ENCODE measurements at regions not wholly inside any gene's neighbourhood (a gene's known extent, or its start where the extent isn't known, plus 50 kb on each side); places are given as distances from the start of the nearest gene placed in this dataset.
"Not testable (repeated sequence)": the region's sequence is repeated elsewhere in the genome, so short reads cannot be mapped to it uniquely, and the experiment has no call there.

DNA sequence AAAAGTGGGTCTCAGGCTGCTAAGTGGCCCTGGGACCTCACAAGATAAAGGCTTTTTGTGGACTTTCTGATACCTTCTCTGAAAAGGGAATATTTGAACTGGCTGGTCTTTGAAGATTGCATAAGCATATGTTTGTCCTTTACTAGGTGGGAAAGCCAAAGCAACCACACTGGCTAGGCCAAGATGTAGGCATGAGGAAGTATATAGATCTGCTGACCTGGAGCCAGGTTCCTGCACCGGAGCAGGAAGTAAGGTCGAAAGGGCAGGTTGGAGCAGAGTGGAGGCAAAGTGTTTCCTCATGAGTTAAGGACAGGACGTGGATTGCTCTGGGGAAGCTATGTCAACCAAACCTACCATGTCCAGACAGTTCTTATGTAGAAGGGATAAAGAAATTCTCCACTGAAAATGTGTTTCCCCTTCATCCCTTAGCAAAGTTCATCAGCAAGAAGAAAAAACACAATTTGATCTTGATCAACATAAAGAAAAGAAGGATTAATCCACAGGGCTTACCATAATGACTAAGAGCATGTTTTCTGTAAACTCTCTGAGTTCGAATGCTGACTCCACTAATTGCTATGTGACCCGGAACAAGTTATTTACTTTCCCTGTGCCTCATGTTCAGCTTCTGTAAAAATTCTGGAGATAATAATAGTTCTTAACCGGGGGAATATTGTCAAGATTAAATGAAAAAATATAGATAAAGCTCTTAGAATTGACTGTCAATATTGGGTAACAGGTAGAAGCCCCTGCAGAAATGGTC lies 156.1 kb upstream of the SRD5A2 start:
- no peak for DNase-seq

DNA sequence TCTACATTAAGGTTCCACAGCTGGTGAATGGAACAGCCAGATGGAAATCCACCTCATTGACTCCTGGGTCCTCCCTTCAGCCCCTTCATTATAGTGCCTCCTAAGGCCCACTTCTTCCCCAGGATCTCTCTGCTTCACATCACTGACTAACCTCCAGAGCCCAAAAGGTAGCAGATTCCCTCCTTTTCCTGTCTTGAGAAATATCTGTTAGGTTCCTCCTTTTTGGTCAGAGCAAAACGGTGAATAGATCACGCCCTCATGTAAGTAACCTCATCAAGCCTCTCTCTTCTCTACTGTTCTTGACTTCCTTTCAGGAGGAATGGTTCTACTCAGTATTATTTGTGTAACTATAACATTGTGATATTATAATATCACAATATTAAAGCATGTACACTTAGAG lies 155.0 kb upstream of the SRD5A2 start:
- no peak for DNase-seq

DNA sequence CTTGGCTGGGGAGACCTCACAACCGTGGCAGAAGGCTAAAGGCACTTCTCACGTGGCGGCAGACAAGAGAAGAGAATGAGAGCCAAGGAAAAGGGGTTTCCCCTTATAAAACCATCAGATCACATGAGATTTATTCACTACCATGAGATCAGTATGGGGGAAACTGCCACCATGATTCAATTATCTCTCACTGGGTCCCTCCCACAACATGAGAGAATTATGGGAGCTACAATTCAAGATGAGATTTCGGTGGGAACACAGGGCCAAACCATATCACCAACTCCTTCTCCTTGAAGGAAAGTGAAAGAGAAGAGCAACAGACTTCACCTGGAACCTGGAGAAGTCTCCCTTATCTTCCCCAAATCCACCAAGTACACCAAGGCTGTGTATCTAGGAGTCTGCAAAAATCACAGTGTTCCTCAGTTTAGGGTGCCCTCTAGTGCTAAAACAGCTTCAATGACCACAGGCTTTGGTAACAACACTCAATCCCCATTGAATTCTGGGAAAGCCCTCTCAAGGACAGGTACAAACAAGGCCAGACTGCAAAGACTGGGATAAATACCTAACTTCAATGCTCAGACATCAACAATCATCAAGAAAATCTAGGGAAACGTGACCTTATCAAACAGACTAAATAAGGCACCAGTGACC lies 148.8 kb upstream of the SRD5A2 start:
- peak; percentile 26 for DNase-seq

DNA sequence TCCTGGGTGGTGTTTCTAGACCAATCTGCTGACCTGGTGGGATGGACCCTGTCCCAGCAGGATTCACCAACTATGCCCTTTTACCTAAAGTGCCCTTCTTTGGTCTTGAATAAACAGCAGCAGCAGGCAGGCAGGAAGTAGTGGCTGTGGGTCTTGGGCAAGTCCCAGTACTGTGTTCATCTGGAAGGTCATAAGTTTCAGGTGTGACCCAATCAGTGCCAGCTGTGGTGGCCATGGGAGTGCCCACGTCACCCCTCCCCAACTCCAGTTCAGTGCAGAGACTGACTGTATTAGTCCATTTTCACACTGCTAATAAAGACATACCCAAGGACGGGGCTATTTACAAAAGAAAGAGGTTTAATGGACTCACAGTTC lies 148.3 kb upstream of the SRD5A2 start:
- DNase-seq = no peak

DNA sequence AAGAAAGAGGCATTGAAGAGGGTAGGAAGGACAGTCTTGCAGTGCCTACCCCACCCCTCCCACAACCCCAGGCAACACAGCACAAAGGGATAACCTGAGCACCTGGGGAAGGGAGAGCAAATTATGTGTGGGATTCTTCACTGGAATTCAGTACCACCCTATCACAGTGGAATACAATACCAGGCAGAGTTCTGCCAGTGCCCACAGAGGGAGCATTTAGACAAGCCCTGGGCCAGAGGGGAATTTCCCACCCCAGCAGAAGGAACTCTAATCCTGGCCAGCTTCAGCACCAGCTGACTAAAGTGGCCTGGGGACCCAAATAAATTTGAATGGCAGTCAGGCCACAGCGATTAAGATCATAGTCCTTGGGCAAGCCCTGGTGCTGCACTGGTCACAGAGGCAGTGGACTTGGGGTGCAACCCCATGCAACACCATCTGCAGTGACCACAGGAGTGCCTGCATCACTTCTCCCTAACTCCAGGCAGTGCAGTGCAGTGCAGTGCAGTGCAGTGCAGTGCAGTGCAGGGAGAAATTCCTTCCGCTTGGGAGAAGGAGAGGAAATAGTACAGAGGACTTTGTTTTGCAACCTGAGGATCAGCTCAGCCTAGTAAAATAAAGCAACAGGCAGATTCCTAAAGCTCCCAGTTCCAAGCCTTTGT lies 147.8 kb upstream of the SRD5A2 start:
- DNase-seq = no peak

DNA sequence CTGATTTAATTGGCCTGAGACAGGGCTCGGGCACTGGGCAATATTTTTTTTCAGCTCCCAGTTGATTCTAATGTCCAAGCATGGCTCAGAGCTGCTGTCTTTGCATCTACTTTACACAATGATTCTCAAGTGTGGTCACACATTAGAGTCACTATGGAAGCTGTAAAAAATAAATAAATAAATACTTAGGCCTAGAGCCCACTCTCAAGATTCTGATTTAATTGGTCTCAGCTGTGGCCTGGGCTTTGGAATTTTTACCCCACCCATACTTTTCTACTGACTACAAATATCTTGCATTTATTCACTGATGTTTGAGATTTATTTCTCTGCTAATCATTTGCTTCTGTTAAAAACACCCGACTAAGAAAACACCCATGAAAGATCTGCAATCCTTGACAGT lies 145.7 kb upstream of the SRD5A2 start:
- DNase-seq = no peak

DNA sequence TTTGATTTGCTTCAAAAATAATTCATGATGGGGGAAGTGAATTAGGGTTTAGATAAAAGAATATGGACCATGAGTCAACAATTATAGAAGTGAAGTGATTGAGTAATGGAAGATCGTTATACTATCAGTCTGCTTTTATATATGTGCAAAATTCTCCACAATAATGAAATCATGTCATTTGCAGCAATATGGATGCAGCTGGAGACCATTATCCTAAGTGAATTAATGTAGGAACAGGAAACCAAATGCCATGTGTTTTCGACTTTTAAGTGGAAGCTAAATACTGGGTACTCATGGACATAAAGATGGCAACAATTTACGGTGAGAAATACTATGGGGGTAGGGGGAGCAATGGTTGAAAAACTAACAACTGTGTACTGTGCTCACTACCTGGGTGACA lies 144.7 kb upstream of the SRD5A2 start:
- DNase-seq = no peak

DNA sequence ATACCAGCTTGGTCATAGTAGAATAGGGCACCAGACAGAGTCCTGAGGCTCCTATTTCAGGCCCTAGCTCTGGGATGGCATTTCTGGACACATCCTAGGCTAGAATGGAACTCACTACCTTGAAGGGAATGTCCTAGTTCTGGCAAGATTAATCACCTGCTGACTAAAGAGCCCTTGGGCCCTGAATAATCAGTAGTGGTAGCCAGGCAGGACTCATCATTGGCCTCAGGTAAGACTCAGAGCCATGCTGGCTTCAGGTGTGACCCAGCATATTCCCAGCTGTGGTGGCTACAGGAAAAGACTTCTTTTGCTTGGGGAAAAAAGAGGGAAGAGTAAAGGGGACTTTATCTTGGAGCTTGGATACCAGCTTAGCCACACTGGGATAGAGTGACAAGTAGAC lies 131.0 kb upstream of the SRD5A2 start:
- DNase-seq = no peak

DNA sequence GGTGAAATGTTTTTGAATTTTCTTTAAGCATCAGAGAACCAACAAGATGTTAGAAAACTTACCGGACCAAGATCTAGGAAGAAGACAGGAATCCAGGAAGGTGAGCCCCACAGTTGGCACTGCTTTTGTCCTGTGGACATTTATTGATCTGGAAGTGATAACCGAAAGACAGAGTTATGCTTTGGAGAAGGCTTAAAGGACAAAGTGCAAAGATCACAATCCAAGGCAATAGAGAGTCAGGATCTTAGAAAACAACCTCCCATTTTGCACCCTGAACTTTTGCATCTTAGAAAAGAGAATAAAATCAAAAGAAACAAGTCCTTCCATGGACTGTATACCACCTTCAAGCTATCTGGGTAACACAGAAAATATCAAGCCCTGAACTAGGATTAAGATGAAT lies 129.4 kb upstream of the SRD5A2 start:
- DNase-seq = no peak

DNA sequence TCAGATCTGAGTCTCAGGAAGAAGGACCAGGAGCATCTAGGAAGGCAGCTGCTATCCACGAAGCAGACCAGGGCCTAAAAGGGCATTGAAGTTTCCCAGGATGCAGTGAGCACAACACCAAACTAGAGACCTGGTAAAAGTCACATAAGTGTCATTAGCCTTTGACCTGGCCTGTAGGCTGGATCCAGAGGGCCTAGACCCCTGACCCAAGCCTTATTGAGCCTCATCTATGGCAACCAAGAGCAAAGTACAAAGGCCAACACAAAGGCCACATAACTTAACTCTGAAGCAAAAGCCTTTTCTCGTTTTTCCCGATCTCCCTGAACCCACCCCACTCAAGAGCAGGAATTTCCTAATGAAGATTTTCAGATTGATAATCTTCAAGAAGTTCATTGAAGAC lies 127.3 kb upstream of the SRD5A2 start:
- no peak for DNase-seq

DNA sequence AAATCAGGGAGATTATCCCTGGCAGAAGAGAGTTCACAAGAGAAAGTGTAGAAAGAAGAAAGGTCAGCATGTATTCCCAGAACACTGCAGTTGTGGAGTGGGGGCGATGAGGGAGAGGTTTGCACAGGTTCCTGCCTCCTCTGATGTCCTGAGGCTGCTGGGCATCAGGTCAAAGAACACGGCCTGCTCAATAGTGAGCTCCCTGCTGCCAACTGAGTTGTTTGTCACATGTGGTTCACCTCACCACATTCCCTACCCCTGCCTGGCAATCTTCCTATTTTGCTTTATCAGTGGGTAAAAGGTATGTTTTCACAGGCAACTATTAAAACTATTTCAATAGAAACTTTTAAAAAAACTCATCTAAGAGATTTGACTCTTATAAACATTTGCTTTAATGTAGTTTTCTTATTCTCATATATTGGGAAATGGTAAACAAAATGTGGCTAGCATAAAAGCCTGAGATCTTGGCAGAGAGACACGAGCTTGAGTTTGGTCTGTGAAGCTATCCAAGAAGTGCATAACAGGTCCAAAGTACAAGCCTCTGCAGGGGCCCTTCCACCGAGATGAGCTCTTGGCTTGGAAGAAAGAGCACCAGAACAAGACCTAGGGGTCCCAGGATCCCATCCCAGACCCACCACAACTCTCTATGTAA lies 123.9 kb upstream of the SRD5A2 start:
- DNase-seq = no peak

DNA sequence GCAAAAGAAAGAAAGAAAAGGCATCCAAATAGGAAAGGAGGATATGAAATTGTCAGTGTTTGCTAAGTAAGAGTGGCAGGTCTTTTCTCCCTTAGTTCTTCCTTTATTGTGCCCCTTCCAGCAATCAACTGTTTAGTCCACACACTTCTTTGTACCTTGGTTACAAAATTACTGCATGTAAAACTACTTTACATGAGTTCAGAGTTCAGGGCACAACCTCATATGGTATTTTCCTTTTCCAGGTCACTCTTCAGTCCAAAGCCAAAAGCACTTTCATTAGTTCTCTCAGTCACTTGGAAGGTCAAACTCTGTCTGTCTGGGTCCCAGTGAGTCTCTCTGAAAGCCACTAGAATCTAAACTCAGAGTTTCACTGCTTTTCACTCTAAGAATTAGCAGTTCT lies 122.5 kb upstream of the SRD5A2 start:
- DNase-seq = no peak

DNA sequence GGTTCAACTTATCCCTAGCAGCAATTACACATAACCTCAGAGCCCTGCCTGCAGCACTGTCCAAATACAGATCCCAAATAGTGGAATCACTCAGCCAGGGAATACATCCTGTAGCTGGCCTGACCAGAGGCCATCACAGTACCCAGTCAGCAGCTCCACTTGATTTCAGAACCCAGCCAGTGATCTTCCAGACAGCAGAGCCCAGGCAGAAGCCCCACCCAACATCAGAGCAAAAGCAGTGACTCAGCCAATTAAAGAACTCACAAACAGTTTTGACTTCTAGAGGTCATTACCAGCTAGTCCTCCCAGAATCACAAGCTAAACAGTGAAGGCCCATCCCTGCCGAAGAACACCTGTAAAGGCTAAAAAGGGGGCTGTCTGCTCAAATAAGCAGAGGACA lies 118.0 kb upstream of the SRD5A2 start:
- no peak for DNase-seq

DNA sequence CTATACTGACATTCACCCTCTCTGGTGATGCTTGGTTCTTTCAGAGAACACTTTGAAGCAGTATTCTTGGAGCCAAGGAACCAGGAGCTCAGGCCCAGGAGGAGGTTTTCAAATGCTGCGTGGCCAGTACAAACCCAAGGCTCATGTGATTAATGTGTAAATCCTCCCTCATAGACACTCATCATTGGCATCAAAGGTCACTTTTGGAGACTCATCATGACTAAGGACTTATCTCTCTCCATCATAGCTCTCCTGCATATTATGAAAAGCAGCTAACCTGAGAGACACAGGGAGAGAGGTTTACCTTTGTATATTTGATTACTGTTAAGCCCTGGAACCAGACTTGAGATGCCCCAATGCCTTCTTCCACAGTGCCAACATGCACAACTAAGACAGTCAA lies 115.3 kb upstream of the SRD5A2 start:
- DNase-seq = no peak

DNA sequence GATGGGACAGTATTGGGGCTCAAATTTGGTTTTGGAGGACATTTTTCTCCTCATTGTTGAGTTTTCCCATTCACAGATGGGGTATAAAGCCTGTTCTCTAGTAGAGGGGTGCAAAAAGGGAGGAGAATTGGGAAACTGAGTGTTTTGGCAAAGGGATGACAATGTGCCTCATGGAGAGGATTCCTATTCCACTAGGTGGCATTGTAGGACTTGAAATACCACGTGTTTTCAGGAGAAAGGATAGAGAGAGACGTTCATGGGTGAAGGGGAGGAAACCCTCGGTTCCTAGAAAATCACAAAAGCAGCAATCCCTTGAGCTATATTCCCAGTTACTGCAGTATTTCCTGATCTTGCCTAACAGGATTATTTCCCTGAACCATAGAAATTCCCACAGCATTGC lies 113.7 kb upstream of the SRD5A2 start:
- no peak for DNase-seq

DNA sequence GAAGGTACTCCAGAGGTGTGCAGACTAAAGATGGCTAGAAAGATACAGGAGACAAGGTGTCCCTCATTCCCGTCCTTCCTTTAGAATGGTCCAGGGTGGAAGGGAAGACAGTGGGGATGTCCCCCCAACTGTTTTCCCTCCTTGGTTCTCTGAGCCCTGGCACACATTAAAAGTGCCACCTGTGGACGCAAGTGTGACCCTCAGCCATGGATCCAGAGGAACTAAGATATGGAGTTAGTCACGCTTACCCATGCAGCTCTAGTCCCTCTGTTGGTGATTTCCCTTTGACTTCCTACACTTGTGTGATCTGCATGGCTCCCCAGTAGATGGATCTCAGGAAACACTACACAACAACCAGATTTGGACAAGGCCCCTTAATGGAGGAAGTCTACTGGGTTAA lies 113.1 kb upstream of the SRD5A2 start:
- no peak for DNase-seq

DNA sequence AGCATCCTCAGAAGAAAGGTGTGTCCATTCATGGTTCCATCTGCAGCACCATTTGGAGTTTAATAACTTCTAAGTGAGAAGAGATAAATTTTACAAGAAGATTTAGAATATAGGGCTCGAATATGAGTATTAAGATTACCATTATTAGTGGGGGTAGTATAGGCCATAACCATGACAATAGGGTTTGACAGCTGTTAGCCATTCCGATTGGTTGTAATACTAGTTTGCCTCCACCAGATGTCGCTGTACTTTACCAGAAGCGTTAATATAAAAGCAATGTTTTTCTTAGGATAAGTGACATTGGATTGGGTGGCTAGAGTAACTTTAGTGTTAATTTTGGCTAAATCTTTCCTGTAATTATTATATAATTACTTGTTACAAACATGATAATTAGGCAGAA lies 107.5 kb upstream of the SRD5A2 start:
- DNase-seq = no peak

DNA sequence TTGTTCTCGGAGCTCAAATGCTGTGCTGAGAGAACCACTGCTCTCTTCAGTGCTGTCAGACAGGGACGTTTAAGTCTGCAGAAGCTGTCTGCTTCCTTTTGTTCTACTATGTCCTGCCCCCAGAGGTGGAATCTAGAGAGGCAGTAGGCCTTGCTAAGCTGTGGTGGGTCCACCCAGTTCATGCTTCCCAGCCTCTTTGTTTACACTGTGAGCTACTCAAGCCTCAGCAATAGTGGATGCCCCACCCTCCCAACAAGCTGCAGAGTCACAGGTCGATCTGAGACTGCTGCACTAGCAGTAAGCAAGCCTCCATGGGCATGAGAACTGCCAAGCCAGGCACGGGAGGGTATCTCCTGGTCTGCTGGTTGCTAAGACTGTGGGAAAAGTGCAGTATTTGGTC lies 102.8 kb upstream of the SRD5A2 start:
- not testable (repeated sequence) for DNase-seq

DNA sequence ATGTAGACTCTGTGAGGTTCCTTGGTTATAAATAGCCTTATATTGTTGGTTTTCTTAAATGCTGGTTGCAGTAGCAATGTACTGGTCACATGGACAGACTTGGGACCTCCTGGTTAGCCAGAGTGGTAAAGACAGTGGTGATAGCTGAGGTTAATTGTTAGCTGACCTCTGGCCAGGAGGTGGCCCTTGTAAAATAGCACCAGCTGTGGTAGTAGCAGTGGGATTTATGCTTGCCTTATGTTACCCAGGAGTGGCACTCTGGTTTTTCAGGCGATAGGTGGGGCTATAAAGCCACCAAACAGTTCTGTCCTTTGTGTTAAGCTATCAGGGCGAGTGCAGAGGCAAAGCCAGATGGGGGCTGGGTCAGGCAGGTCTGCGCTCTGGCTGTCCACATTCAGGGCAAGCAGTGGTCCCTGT lies 94.8 kb upstream of the SRD5A2 start:
- DNase-seq = no peak

DNA sequence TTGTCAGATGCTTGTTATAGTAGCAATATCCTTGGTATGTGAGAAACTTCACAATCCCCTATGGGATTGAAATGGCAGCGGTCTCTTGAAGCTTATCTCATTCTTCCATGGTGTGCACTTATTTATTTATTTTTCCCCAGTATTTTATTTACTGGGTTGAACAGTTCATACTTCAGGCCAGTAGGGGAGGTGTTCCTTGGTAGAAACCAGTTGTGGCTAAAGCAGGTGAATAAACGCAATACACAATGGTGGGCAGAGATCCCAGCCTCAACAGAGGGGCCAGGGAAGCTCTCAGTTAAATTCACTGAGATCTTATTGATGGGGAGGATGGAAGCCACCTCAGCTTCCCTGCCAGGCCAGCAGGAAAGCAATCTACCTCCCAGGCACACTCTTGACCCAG lies 93.7 kb upstream of the SRD5A2 start:
- DNase-seq = no peak

DNA sequence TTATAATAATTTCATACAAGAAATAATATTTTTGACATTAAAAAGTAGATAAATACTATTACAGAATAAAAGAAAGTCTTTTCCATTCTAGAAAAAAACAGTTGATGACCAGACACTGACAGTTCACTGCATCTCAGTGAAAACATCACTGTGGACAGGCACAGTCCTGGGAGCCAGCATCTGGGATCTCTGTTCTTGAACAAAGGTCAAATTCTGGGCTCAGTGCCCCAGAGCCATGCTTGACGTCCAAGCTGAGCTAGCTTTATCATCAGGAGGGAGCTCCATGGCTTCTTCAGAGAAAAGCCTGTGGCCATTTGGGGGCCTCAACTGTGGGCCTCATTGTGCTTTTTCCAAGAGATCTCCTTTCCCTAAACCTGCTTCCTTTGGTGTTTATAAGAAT lies 86.1 kb upstream of the SRD5A2 start:
- DNase-seq = no peak

DNA sequence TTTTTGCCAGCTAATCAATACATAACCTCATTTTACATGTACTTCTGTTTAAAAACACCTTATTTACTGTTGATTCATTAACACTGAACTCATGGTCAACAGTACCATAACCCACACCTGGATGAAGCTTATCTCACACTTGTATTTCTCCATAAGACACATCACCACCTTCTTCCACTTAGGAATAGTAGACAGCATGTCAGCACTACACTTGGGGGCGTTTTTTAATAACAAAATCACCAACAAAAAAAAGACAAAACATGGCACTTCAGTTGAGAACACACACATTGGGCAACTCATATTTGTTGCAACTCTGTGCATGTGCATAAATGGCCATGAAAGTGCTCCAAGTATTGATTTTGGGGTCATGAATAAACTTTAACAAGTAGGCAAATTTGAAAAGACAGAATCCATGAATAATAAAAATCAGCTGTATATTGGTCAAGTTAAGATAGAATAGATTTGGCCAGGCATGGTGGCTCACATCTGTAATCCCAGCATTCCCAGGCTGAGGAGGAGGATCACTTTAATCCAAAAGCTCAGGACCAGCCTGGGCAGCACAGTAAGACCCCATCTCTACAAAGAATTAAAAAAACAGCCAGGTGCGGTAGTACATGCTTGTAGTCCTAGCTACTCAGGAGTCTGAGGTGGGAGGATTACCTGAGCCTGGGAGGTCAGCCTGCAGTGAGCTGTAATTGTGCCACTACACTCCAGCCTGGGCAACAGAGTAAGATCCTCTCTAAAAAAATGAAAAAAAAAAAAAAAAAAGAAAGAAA lies 84.4 kb upstream of the SRD5A2 start:
- DNase-seq = no peak

DNA sequence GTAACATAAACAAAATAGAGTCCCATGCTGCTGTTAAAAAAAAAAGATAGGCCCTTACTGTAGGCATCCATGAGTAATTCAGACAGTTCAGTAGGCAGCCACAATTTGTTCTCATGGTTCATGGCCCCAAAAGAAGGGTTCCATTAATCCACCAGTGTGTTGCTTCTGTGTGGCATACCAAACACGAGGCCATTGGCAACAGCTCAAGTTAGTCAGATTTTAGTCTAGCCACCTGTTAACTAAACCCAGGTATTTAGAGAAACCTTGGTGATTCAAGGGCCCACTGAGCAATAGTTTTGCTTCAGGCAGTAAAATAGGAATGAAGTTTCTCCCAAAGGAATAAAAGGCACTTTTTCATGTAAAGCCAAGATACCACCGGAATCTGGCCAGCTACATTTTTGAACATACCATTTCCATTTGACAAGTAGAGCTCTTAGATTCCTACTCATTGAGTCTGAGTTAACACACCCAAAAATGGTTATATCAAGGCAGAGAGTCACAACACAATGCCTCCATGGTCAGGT lies 80.1 kb upstream of the SRD5A2 start:
- no peak for DNase-seq

Data from fibroblast of skin of scalp (primary cell).